GM21717 (cell line): ENCODE measurements at regions not wholly inside any gene's neighbourhood (a gene's known extent, or its start where the extent isn't known, plus 50 kb on each side); places are given as distances from the start of the nearest gene placed in this dataset.

Experiments
- ATAC-seq: cut with Tn5 transposase; IDR thresholded peaks from one replicate; pipeline ENCODE4 v1.9.1; 2021; ENCODE audit warnings: mild to moderate bottlenecking, moderate library complexity; ENCODE audit not compliant: unreplicated experiment

DNA sequence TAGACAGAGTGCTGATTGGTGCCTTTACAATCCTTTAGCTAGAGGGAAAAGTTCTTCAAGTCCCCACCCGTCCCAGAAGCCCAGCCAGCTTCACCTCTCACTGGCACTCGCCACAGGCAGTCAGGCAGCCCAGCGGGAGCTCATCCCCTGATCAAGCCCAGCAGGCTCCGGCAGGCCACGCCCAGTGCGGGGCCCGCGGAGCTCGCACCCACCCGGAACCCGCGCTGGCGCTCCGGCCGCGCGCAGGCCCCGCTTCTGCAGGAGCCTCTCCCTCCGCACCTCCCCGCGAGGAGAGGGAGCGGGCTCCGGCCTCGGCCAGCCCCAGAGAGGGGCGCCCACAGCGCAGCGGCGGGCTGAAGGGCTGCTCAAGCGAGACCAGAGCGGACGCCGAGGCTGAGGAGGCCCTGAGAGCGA is 202.4 kb upstream of the PDGFD start:
- ATAC-seq = no peak

- no peak for ATAC-seq
Measured at GRCh38 chr11:104365676-104366075, 201.7 kb upstream of the PDGFD start.

- ATAC-seq = no peak
Measured at GRCh38 chr11:104361975-104362374, 198.0 kb upstream of the PDGFD start.

- ATAC-seq = no peak
Measured at GRCh38 chr11:104352036-104352435, 188.1 kb upstream of the PDGFD start.

DNA sequence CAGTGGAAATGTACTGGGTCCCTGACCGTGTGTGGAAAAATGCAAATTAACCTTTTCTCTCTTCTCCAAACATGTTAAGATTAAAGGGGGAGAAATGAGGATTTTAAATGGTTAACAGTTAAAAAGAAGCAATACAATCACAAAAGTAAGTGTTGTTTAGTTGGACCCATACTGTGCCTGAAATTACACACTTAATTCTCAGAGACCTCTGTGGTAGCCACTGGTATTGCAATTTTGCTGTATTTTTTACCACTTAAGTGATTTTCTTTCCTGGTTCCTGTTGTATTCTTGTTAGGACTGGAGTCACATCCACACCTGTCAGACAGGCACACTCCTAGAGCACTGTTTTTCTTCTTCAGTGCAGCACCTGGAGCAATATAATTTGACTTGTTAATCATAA is 179.6 kb upstream of the PDGFD start:
- ATAC-seq = peak; percentile 53

DNA sequence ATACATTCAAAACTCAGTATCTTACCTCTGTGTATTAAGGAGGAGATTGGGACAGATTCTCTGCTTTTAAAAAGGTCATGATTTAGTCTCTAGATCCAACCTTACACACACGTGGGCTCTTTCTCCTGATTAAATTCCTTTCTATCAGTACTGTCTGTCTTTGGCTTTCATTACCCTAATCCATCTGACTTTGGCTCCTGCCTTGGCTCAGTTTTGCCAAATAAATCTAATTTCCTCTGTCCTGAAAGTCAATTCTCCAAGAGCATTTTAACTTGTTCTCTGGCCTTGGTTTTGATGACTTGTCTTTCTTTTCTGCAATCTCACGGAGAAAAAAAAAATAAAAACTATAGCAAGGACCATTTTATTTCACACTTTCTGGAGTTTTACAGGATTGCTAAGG is 176.6 kb upstream of the PDGFD start:
- ATAC-seq = no peak

- ATAC-seq = no peak
Measured at GRCh38 chr11:104339380-104339831, 175.5 kb upstream of the PDGFD start.

- no peak for ATAC-seq
Measured at GRCh38 chr11:104338186-104338585, 174.2 kb upstream of the PDGFD start.

DNA sequence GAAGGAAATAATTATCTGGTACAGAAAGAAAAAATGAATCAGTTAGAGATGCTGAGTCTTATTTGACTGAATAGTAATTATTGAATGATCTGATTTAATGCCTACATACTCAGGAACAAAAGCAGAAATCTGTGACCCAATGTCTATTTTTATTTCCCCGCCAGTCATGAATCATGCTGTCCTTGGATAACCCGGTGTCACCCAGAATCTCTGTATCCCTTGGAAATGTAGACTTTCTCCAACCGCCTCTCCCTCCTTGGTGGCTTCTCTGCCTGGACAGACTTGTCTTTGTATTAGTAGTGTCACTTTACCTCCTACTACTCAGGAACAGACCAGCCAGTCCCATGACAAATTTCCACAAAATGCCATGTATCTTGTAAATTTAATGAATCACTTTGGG is 173.3 kb upstream of the PDGFD start:
- ATAC-seq = no peak

DNA sequence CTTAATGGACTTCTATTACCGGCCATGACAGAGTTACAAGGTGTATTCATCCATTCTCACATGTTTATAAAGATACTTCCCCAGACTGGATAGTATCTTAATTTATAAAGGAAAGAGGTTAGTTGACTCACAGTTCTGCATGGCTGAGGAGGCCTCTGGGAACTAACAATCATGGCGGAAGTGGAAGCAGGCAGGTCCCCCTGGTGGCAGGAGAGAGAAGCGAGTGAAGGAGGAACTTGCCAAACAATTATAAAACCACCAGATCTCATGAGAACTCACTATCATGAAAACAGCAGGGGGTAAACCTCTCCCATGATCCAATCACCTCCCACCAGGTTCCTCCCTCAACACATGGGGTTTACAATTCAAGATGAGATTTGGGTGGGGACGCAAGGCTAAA is 170.0 kb upstream of the PDGFD start:
- ATAC-seq = peak; percentile 66

GRCh38 chr11:104332110-104332509 is 168.2 kb upstream of the PDGFD start:
- ATAC-seq = no peak

DNA sequence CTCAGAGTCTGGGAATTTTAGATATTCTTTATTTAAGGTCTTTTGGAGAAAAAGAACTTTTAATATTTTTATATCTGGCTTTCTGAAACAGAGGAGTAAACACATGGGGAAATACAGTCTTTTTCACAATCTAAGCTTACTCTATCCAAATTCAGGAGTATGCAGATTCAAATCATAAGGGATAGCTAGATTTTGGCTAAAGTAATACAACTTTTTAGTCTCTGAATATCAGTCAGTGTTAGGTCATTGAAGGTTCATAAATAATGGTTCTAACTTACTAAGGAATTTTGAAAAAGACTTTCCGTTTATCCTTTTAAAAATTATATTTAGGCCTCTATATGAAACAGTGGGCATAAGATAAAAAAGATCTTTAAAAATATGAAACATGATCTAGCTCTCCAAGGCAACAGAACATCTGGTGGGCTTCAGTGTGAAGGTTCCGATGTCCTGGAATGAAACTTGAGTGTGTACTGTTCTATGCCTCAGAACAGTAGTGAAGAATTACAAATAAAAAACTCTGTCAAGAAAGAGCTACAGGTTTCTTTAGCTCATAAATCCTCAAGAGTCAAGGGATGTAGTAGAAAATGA is 165.2 kb upstream of the PDGFD start:
- no peak for ATAC-seq

DNA sequence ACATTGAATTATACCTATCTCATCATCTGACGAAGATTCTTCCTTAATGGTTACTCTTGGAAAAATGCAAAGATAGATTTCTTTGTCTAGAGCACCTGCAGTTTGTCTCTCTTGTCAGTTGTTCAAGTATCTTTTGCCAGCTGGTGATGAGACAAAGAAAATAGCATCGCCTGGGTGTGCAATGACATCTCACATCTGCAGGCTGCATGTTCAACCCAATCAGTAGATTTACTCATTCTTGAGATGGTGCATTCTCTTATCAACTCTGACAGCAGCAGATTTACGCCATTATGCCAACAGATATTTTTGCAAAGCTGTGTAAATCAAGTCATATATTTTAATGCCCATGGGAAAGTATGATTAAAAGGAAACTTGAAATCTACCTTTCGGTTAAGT is 164.6 kb upstream of the PDGFD start:
- ATAC-seq = no peak

GRCh38 chr11:104327861-104328511 is 164.0 kb upstream of the PDGFD start:
- no peak for ATAC-seq

- no peak for ATAC-seq
Measured at GRCh38 chr11:104325093-104325492, 161.1 kb upstream of the PDGFD start.

GRCh38 chr11:104324276-104324675 is 160.3 kb upstream of the PDGFD start:
- no peak for ATAC-seq

DNA sequence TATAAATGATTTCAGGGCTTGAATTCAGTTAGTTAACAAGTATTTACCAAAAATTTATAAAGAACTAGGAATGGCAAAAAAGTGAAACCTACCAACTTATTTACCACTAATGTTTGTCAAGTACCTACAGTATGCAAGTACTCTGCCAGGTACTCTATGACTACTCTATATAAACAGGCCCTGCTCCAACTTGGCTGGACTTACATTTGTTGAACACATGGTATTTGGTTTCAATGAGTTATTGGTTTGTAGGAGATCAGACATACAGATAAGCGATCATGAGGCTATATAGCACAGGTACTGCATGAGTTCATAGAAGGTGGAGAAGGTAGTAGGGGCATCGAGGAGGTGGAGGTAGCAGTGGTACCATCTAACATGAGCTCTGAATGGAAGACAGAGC is 159.9 kb upstream of the PDGFD start:
- ATAC-seq = no peak

DNA sequence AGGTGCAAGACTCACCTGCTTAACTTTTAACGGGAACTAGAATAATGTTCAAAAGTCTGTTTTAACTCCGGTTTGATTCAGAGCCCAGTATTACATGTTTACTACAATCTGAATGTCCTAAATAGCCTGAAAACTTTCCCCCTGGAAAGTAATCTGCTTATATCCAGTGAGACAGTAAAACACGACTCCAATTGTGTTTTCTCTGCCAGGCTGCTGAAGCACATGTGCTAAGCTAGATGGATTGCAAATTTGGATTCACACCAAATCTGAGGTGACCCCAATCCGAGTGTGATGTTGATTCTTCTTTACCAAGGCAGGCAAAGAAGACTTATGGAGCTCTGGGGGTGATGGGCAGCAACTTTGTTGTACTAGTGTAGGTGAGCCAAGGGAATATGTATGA is 158.7 kb upstream of the PDGFD start:
- no peak for ATAC-seq

DNA sequence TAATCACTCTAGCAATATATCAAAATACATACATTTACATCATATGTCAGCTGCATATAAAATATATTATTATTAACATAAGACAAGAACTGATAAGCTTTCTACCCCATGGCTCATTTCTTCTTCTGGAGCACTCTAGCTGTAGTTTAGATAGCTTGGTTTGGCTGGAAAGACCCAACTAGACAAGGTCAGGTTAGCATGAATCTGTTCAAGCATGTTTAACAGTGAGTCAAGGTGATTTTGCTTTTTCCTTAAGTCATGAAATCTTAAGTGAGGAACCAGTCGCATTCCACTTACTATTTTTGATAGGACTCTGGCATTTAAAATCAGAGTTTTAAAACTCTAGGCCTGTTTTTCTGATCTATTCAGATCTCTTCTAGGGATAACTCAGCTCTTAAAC is 157.0 kb upstream of the PDGFD start:
- ATAC-seq = no peak

- ATAC-seq = no peak
Measured at GRCh38 chr11:104320097-104320496, 156.2 kb upstream of the PDGFD start.

- ATAC-seq = no peak
Measured at GRCh38 chr11:104319396-104319795, 155.4 kb upstream of the PDGFD start.

DNA sequence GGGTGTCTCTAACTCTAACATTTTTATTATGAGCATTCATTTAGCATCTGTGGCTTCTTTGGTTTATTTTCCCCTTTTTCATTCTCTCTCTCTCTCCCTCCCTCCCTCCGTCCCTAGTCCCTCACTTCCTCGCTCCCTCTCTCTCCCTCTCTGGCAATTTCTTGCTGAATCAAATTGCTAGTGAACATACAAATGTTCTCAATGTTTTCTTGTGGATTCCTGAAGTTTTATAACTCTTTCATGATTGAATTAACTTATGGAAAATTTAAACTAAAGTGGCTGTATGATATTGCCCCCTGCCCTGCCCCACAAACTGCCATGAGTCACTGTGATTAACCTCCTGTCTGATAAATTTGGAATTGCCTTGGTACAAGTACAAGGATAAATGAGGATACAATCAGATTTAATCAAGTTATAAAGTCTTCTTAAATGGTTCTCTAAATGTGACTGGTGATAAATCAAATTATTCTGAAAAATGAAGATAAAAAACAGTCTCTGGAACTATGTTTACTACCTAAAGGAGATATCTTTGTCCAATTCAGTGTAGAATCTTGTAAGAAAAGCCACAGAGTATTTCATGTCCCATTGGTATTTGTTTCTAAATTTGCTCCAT is 143.0 kb upstream of the PDGFD start:
- no peak for ATAC-seq

DNA sequence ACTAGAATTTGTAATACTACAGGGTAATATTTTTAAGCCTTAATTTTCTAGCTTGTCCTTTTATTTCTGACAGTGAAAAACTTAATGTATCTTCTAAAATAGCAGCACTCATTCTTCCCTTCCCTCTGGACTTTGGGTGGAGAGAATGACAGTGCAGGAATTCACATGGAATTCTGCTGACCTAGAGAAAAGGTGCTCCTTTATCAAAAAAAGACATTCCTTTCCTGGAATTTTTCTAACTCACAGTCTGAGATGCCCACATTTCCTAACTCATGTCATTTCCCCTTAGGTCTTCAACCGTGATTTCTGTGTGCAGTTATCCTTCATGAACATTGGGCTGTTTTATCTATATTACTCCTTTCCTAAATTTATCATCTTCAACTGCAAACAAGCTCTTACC is 137.8 kb upstream of the PDGFD start:
- ATAC-seq = no peak
